ENCODE measurements at regions not wholly inside any gene's neighbourhood (a gene's known extent, or its start where the extent isn't known, plus 50 kb on each side); places are given as distances from the start of the nearest gene placed in this dataset.

GRCh38 chr2:2890246-2890645 lies 487.4 kb downstream of the EIPR1 start:
- TF ChIP-seq CTCF (IDR thresholded peaks at IDR 0.05), result no peak
- TF ChIP-seq EP300 (IDR thresholded peaks at IDR 0.05), result no peak
- no peak for TF ChIP-seq POLR2A (IDR thresholded peaks at IDR 0.05)
